ENCODE measurements at regions not wholly inside any gene's neighbourhood (a gene's known extent, or its start where the extent isn't known, plus 50 kb on each side); places are given as distances from the start of the nearest gene placed in this dataset.
A peak's percentile ranks its signal among the peaks of the same experiment; 100 is the strongest.

- no peak overlapping the region for H3K27ac ChIP-seq
- H3K27me3 ChIP-seq (replicated peaks; ENCODE audit: insufficient read depth) = no peaks in the 10 kb centered on the region
- DNase-seq (ENCODE audit: low spot score) = no peak
- H3K4me3 ChIP-seq = no peak overlapping the region
- H3K4me1 ChIP-seq (ENCODE audit: control insufficient read depth in 1 of 2, low read depth in 2 of 2) = no peaks in the 10 kb centered on the region
- ATAC-seq (ENCODE audit: insufficient number of reproducible peaks, low FRiP score, low read depth) = no peak
- H3K9me3 ChIP-seq = no peaks in the 10 kb centered on the region
- H3K36me3 ChIP-seq = no peaks in the 10 kb centered on the region
- no peak for TF ChIP-seq CTCF (IDR thresholded peaks at IDR 0.05)
Measured at GRCh38 chr1:213715182-213715581, 272.6 kb upstream of the PROX1 start.

- Histone ChIP-seq H3K36me3 (no peaks in the 10 kb centered on the region), H3K4me1 (ENCODE audit: control insufficient read depth in 1 of 2, low read depth in 2 of 2) (peaks cover 0 to 2% of the 10 kb centered on the region in 2 donors), H3K27ac (no peak overlapping the region), H3K27me3 (replicated peaks; ENCODE audit: insufficient read depth) (no peaks in the 10 kb centered on the region), H3K9me3 (no peaks in the 10 kb centered on the region), H3K4me3 (no peak overlapping the region)
- ATAC-seq (ENCODE audit: insufficient number of reproducible peaks, low FRiP score, low read depth) = no peak
- DNase-seq (ENCODE audit: low spot score) = no peak
- no peak for TF ChIP-seq CTCF (IDR thresholded peaks at IDR 0.05)
Measured at GRCh38 chr1:213719462-213719861, 268.3 kb upstream of the PROX1 start.

GRCh38 chr1:213720032-213720431 is 267.7 kb upstream of the PROX1 start:
- TF ChIP-seq CTCF (IDR thresholded peaks at IDR 0.05) = no peak
- H3K27me3 ChIP-seq (replicated peaks; ENCODE audit: insufficient read depth) = no peaks in the 10 kb centered on the region
- DNase-seq (ENCODE audit: low spot score) (no peak), ATAC-seq (ENCODE audit: insufficient number of reproducible peaks, low FRiP score, low read depth) (no peak)
- no peaks in the 10 kb centered on the region for H3K36me3 ChIP-seq
- no peak overlapping the region for H3K27ac ChIP-seq
- H3K4me3 ChIP-seq = no peak overlapping the region
- H3K9me3 ChIP-seq = no peaks in the 10 kb centered on the region
- H3K4me1 ChIP-seq (ENCODE audit: control insufficient read depth in 1 of 2, low read depth in 2 of 2) = peaks cover 0 to 6% of the 10 kb centered on the region in 2 donors

- H3K9me3 ChIP-seq = no peaks in the 10 kb centered on the region
- DNase-seq (ENCODE audit: low spot score) (no peak), ATAC-seq (ENCODE audit: insufficient number of reproducible peaks, low FRiP score, low read depth) (no peak)
- H3K4me3 ChIP-seq = no peak overlapping the region
- H3K4me1 ChIP-seq (ENCODE audit: control insufficient read depth in 1 of 2, low read depth in 2 of 2) = peaks cover 4 to 11% of the 10 kb centered on the region in 2 donors
- H3K27me3 ChIP-seq (replicated peaks; ENCODE audit: insufficient read depth) = no peaks in the 10 kb centered on the region
- TF ChIP-seq CTCF (IDR thresholded peaks at IDR 0.05) = no peak
- no peaks in the 10 kb centered on the region for H3K36me3 ChIP-seq
- no peak overlapping the region for H3K27ac ChIP-seq
Measured at GRCh38 chr1:213723187-213723586, 264.6 kb upstream of the PROX1 start.

- H3K4me3 ChIP-seq = no peak overlapping the region
- ATAC-seq (ENCODE audit: insufficient number of reproducible peaks, low FRiP score, low read depth) (peak; percentile 36), DNase-seq (ENCODE audit: low spot score) (no peak)
- H3K27me3 ChIP-seq (replicated peaks; ENCODE audit: insufficient read depth) = no peaks in the 10 kb centered on the region
- H3K4me1 ChIP-seq (ENCODE audit: control insufficient read depth in 1 of 2, low read depth in 2 of 2) = peaks cover 4 to 11% of the 10 kb centered on the region in 2 donors
- H3K9me3 ChIP-seq = no peaks in the 10 kb centered on the region
- H3K27ac ChIP-seq = no peak overlapping the region
- H3K36me3 ChIP-seq = no peaks in the 10 kb centered on the region
- no peak for TF ChIP-seq CTCF (IDR thresholded peaks at IDR 0.05)
Measured at GRCh38 chr1:213724640-213725536, 262.9 kb upstream of the PROX1 start.

Data from thoracic aorta (tissue), 2 donors.